ENCODE measurements at regions not wholly inside any gene's neighbourhood (a gene's known extent, or its start where the extent isn't known, plus 50 kb on each side); places are given as distances from the start of the nearest gene placed in this dataset.

DNA sequence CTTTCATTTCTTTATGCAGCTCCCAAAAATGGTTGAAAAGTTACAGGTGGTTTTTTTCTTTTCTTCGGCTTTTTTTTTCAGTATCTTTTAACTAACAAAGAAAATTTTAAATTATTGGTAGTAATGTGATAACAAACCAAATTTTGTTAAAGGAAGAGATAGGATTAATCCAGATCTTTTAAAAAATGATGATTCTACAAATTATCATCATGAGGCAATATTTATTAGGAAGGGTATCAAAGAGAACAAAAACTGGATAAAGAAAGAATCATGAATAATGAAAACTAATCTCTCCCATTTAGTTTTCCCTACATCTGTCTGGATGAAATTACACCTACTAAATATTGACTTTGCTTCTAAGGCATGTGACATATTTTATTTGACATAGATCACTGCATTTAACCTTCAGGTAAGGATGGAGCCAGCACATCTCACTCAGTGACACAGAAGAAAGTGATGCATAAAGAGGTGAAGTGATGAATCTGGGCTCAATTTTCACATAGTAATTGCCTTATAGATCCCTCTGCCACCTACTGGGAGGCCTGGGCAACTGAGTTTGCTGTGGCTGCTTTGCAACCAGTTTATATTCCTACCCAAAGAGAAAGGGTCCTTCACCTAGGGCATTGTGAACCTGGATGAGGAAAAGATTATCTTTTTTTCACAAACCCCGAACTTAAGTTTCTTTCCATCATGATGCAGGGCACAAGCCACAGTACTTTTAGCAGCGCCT, 155.6 kb downstream of the HNRNPD start:
- H3K27ac ChIP-seq (ENCODE audit: low read length): no peak overlapping the region

DNA sequence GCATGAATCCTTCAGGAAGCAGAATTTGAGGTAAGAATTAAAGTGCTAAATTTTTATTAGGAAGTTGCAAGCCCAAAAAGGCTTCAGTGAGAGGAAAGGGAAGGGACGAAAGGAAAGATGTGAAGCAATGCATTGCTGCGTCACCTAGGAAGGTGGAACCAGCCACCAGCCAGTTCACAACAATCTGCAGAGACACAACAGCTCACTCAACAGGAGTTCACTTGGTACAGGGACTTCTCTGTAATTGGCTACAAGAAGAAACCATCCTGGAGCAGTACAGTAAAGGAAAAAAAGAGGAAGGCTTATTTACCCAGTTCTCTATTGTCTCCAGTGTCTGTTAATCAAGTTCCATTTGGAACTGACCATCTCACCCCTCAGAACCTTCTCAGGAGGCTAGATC, 157.6 kb downstream of the HNRNPD start:
- Histone ChIP-seq H3K27me3 (ENCODE audit: control insufficient read depth in 1 of 2, insufficient read depth in 2 of 2, low read length in 2 of 2) (no peaks in the 10 kb centered on the region), H3K27ac (ENCODE audit: low read length) (no peak overlapping the region), H3K9ac (ENCODE audit: low read length in 2 of 2) (no peak overlapping the region), H3K4me1 (ENCODE audit: control insufficient read depth, insufficient read depth, low read length) (no peaks in the 10 kb centered on the region), H3K9me3 (ENCODE audit: control insufficient read depth in 2 of 2, low read length in 2 of 2) (no peaks in the 10 kb centered on the region), H3K4me3 (ENCODE audit: low read length in 2 of 2) (no peak overlapping the region), H3K36me3 (ENCODE audit: control insufficient read depth in 2 of 2, insufficient read depth in 2 of 2, low read length in 2 of 2) (no peaks in the 10 kb centered on the region)

More for the DNA sequence above, 155.6 kb downstream of the HNRNPD start:
- Histone ChIP-seq H3K27me3 (ENCODE audit: control insufficient read depth in 1 of 2, insufficient read depth in 2 of 2, low read length in 2 of 2) (no peaks in the 10 kb centered on the region), H3K4me3 (ENCODE audit: low read length in 2 of 2) (no peak overlapping the region), H3K9me3 (ENCODE audit: control insufficient read depth in 2 of 2, low read length in 2 of 2) (no peaks in the 10 kb centered on the region), H3K36me3 (ENCODE audit: control insufficient read depth in 2 of 2, insufficient read depth in 2 of 2, low read length in 2 of 2) (no peaks in the 10 kb centered on the region), H3K4me1 (ENCODE audit: control insufficient read depth, insufficient read depth, low read length) (no peaks in the 10 kb centered on the region), H3K9ac (ENCODE audit: low read length in 2 of 2) (no peak overlapping the region)

DNA sequence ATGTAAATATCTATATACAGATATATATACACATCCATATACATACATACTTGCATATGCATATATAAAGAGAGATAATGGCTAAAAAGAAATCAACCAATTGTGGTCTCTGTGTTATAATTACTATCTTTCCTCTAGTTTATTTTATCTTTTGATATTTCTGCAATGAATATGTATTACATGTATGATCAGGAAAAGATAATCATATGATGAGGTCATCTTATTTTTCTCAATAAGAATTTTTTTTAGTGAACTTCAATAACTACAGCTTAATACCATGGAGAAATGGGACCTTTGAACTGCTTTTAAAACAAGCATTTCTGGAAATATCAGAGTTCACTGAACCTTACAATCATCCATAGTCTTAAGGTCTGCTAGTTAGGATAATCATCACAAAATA, 158.0 kb downstream of the HNRNPD start:
- Histone ChIP-seq H3K9me3 (ENCODE audit: control insufficient read depth in 2 of 2, low read length in 2 of 2) (no peaks in the 10 kb centered on the region), H3K4me3 (ENCODE audit: low read length in 2 of 2) (no peak overlapping the region), H3K27me3 (ENCODE audit: control insufficient read depth in 1 of 2, insufficient read depth in 2 of 2, low read length in 2 of 2) (no peaks in the 10 kb centered on the region), H3K27ac (ENCODE audit: low read length) (no peak overlapping the region), H3K9ac (ENCODE audit: low read length in 2 of 2) (no peak overlapping the region), H3K4me1 (ENCODE audit: control insufficient read depth, insufficient read depth, low read length) (no peaks in the 10 kb centered on the region), H3K36me3 (ENCODE audit: control insufficient read depth in 2 of 2, insufficient read depth in 2 of 2, low read length in 2 of 2) (no peaks in the 10 kb centered on the region)

DNA sequence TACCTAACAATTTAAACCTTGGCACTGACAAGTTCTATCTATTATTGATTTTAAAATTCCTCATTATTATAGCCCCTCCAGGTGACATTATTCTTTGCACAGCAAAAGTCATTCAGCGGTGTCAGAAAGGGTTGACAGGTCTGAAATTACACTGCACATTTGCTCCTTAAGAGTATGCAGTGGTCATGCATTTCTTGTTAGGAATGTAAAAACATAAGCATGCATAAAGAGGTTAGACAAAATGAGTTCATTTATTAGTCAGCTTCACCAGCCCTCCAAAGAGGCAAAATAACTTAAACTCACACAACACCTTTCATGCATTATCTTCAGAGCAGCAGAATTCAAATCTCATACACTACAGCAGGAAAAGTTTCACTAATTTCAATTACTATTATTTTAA, 158.8 kb downstream of the HNRNPD start:
- Histone ChIP-seq H3K4me3 (ENCODE audit: low read length in 2 of 2) (no peak overlapping the region), H3K9me3 (ENCODE audit: control insufficient read depth in 2 of 2, low read length in 2 of 2) (no peaks in the 10 kb centered on the region)

DNA sequence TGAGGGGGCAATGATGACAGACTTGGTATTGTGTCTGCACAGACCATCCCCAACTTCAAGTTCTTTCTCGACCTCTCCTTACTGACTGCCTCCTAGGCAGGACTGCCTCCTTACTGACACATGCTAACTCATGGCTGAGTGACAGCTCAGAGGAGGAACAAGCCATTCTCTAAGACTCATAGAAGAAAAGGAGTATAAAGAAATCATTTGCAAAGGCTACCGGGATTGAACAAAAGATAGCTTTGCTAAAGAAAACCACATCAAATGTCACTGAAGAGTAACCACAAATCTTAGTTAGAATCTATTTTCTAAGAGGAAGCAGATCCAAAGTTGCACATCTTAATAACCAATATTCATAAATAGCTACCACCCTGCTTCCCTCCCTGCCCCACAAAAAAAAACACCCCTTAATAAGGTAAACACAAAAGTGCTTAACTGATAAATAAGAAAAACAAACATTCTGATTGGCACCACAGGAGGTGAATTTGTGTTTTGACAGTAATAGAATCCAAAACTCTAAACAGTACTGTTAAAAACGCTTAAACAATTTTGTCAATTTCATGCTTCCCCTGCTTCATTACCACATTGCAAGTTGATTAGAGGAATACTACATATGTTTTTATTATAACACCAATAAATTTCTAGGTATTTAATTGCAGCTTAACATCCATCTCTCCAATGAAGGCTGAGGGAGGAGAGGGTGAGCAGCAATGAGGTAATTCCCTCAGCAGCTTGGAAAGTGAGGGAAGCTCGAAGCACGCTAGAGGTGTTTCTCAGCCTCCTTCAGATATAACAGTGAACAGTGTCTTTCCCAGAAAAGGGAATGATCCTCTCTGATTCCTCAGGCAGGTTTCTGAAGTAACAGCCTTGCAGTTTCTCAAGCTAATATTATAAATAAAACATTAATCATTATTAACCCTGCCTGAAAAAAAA, 160.0 kb downstream of the HNRNPD start:
- Histone ChIP-seq H3K4me3 (ENCODE audit: low read length in 2 of 2) (no peak overlapping the region), H3K27ac (ENCODE audit: low read length) (no peak overlapping the region), H3K27me3 (ENCODE audit: control insufficient read depth in 1 of 2, insufficient read depth in 2 of 2, low read length in 2 of 2) (no peaks in the 10 kb centered on the region), H3K9me3 (ENCODE audit: control insufficient read depth in 2 of 2, low read length in 2 of 2) (no peaks in the 10 kb centered on the region), H3K36me3 (ENCODE audit: control insufficient read depth in 2 of 2, insufficient read depth in 2 of 2, low read length in 2 of 2) (no peaks in the 10 kb centered on the region), H3K4me1 (ENCODE audit: control insufficient read depth, insufficient read depth, low read length) (no peaks in the 10 kb centered on the region), H3K9ac (ENCODE audit: low read length in 2 of 2) (no peak overlapping the region)

More for the DNA sequence above, 158.8 kb downstream of the HNRNPD start:
- H3K27me3 ChIP-seq (ENCODE audit: control insufficient read depth in 1 of 2, insufficient read depth in 2 of 2, low read length in 2 of 2): no peaks in the 10 kb centered on the region
- H3K4me1 ChIP-seq (ENCODE audit: control insufficient read depth, insufficient read depth, low read length): no peaks in the 10 kb centered on the region
- no peaks in the 10 kb centered on the region for H3K36me3 ChIP-seq (ENCODE audit: control insufficient read depth in 2 of 2, insufficient read depth in 2 of 2, low read length in 2 of 2)
- H3K27ac ChIP-seq (ENCODE audit: low read length): no peak overlapping the region
- H3K9ac ChIP-seq (ENCODE audit: low read length in 2 of 2): no peak overlapping the region

DNA sequence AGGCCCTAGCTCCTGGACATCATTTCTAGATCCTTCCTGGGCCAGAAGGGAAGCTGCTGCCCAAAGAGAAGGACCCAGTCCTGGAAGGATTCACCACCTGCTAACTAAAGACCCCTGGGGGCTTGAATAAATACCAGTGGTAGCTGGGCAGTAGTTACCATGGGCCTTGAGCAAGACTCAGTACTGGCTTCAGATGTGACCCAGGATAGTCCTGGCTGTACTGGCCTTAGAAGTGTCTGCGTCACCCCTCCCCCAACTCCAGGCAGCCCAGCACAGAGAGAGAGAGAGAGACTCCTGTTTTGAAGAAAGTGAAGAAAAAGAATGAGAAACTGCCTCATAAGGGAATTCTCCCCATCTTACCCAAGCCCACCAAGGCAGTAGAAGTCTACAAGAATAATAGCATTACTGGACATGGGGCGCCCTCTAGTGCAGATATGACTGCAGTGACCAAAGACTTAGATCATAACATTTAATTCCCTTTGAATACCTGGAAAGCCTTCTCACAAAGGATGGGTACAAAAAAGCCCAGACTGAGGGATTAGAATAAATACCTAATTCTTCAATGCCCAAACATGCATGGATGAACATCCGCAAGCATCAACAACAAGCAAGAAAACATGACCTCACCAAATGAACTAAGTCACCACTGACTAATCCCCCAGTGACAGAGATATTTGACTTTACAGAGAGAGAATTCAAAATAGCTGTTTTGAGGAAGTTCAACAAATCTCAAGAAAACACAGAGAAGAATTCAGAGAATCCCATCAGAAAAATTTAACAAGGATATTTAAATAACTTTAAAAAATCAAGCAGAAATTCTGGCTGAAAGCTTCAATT, 171.8 kb downstream of the HNRNPD start:
- H3K27ac ChIP-seq (ENCODE audit: low read length): no peak overlapping the region
- no peak overlapping the region for H3K9ac ChIP-seq (ENCODE audit: low read length in 2 of 2)
- H3K9me3 ChIP-seq (ENCODE audit: control insufficient read depth in 2 of 2, low read length in 2 of 2): no peaks in the 10 kb centered on the region
- no peaks in the 10 kb centered on the region for H3K36me3 ChIP-seq (ENCODE audit: control insufficient read depth in 2 of 2, insufficient read depth in 2 of 2, low read length in 2 of 2)
- no peaks in the 10 kb centered on the region for H3K27me3 ChIP-seq (ENCODE audit: control insufficient read depth in 1 of 2, insufficient read depth in 2 of 2, low read length in 2 of 2)
- H3K4me3 ChIP-seq (ENCODE audit: low read length in 2 of 2): no peak overlapping the region
- no peaks in the 10 kb centered on the region for H3K4me1 ChIP-seq (ENCODE audit: control insufficient read depth, insufficient read depth, low read length)

DNA sequence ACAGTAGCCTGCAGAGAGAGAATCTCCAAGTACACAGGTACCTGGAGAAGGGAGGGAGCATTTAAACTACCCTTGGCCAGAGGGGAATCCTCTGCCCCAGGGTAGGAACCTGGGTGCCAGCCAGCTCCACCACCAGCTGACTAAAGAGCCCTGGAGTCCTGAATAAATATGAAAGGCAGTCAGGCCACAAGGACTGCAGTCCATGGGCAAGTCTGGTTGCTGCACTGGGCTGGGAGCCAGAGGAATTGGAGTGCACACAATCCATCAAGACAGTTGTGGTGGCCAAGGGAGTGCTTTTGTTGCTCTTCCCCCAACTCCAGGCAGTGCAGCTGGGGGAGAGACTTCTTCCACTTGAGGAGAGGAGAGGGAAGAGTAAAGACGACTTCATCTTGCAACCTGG, 172.5 kb downstream of the HNRNPD start:
- H3K4me1 ChIP-seq (ENCODE audit: control insufficient read depth, insufficient read depth, low read length): no peaks in the 10 kb centered on the region
- H3K9me3 ChIP-seq (ENCODE audit: control insufficient read depth in 2 of 2, low read length in 2 of 2): no peaks in the 10 kb centered on the region
- H3K27ac ChIP-seq (ENCODE audit: low read length): no peak overlapping the region
- H3K9ac ChIP-seq (ENCODE audit: low read length in 2 of 2): no peak overlapping the region
- H3K4me3 ChIP-seq (ENCODE audit: low read length in 2 of 2): no peak overlapping the region
- H3K36me3 ChIP-seq (ENCODE audit: control insufficient read depth in 2 of 2, insufficient read depth in 2 of 2, low read length in 2 of 2): no peaks in the 10 kb centered on the region
- H3K27me3 ChIP-seq (ENCODE audit: control insufficient read depth in 1 of 2, insufficient read depth in 2 of 2, low read length in 2 of 2): no peaks in the 10 kb centered on the region

DNA sequence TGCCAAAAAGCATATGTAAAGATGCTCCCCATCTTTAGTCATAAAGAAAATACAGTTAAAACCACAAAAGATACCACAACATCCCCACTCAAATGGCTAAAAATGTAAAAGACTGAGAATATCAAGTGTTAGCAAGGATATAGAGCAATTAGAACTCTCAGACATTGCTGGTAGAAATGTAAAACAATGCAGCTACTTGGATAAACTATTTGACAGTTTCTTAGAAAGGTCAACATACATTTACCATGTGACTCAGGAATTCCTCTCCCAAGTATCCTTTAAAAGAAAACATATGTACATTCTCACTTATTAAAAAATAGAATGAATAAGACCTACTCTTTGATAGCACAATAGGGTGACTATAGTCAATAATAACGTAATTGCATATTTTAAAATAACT, 173.7 kb downstream of the HNRNPD start:
- no peaks in the 10 kb centered on the region for H3K4me1 ChIP-seq (ENCODE audit: control insufficient read depth, insufficient read depth, low read length)
- no peaks in the 10 kb centered on the region for H3K9me3 ChIP-seq (ENCODE audit: control insufficient read depth in 2 of 2, low read length in 2 of 2)
- H3K36me3 ChIP-seq (ENCODE audit: control insufficient read depth in 2 of 2, insufficient read depth in 2 of 2, low read length in 2 of 2): no peaks in the 10 kb centered on the region
- H3K27me3 ChIP-seq (ENCODE audit: control insufficient read depth in 1 of 2, insufficient read depth in 2 of 2, low read length in 2 of 2): no peaks in the 10 kb centered on the region
- H3K9ac ChIP-seq (ENCODE audit: low read length in 2 of 2): no peak overlapping the region
- H3K4me3 ChIP-seq (ENCODE audit: low read length in 2 of 2): no peak overlapping the region
- no peak overlapping the region for H3K27ac ChIP-seq (ENCODE audit: low read length)

DNA sequence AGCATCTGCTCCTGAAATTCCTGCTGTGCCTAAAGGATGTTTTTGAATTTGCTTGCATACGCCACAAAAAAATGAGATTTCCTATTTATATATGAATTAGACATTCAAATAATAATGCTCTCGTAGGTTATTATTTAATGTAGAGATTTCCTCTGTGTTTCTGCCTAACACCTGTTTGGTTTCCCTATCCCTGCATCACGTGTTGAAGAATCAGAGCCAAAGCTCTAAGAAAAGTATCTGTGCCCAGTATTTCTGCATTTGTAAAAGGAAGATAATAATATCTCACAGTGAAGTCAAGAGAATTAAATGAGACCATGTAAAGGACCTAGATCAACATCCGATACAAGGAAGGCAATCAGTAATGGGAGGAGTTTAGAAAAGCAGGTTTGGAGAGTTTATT, 179.5 kb downstream of the HNRNPD start:
- H3K4me1 ChIP-seq (ENCODE audit: control insufficient read depth, insufficient read depth, low read length): no peaks in the 10 kb centered on the region
- no peaks in the 10 kb centered on the region for H3K27me3 ChIP-seq (ENCODE audit: control insufficient read depth in 1 of 2, insufficient read depth in 2 of 2, low read length in 2 of 2)
- H3K9ac ChIP-seq (ENCODE audit: low read length in 2 of 2): no peak overlapping the region
- no peaks in the 10 kb centered on the region for H3K36me3 ChIP-seq (ENCODE audit: control insufficient read depth in 2 of 2, insufficient read depth in 2 of 2, low read length in 2 of 2)
- no peak overlapping the region for H3K4me3 ChIP-seq (ENCODE audit: low read length in 2 of 2)
- no peaks in the 10 kb centered on the region for H3K9me3 ChIP-seq (ENCODE audit: control insufficient read depth in 2 of 2, low read length in 2 of 2)
- no peak overlapping the region for H3K27ac ChIP-seq (ENCODE audit: low read length)

DNA sequence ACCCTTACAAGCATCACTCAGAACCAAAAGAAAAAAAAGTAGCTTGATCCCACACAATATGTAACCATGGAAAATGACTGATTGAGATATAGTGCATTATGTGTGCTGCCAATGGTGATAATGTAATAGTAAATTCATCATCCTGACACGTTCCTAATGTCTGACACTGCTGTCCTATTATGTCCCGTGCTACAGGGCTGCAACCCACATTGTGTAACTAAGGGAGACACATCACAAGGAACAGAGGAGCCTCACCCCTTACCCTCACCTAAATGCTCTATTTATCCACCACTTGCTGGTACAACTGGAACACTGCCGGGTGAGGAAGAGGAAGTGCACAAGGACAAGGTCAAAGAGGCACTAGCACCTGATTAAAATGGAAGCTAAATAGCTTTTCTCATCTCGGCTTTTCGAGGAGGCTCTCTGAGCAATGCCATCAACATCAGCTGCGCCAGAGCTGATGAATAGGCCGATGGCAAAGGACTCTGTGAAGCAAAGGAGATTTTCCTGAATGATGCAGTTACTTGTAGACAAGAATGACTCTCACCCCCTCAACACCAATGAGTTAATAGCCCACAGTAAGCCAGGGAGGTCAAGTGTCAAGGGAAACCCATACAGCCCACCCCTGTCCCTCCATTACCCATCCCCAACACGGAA, 181.6 kb downstream of the HNRNPD start:
- Histone ChIP-seq H3K4me3 (ENCODE audit: low read length in 2 of 2) (no peak overlapping the region), H3K27ac (ENCODE audit: low read length) (no peak overlapping the region), H3K36me3 (ENCODE audit: control insufficient read depth in 2 of 2, insufficient read depth in 2 of 2, low read length in 2 of 2) (no peaks in the 10 kb centered on the region), H3K4me1 (ENCODE audit: control insufficient read depth, insufficient read depth, low read length) (no peaks in the 10 kb centered on the region), H3K9me3 (ENCODE audit: control insufficient read depth in 2 of 2, low read length in 2 of 2) (no peaks in the 10 kb centered on the region), H3K9ac (ENCODE audit: low read length in 2 of 2) (no peak overlapping the region), H3K27me3 (ENCODE audit: control insufficient read depth in 1 of 2, insufficient read depth in 2 of 2, low read length in 2 of 2) (no peaks in the 10 kb centered on the region)

All from stomach smooth muscle (tissue), 2 donors.